OCI-LY7 (cell line): ENCODE measurements at regions not wholly inside any gene's neighbourhood (a gene's known extent, or its start where the extent isn't known, plus 50 kb on each side); places are given as distances from the start of the nearest gene placed in this dataset.

Experiments
- BruUV-seq: library from RNA; stranded (reverse); fragments of 400-500 nt; replicated peaks from 2 replicates; lab custom pipeline; 2021; lab: Mats Ljungman, UMichigan
- CTCF ChIA-PET: fragments of 300-600 bp; sonication (Branson Sonifier 250); formaldehyde crosslinking; loops from one replicate; lab custom pipeline; 2022; ENCODE audit warnings: antibody characterized with exemption; ENCODE audit not compliant: unreplicated experiment; lab: Charles Lee
- POLR2A ChIA-PET: fragments of 300-600 bp; sonication (Branson Sonifier 250); formaldehyde crosslinking; loops from one replicate; lab custom pipeline; 2022; ENCODE audit warnings: antibody characterized with exemption; lab: Charles Lee
- DNase-seq: peaks from one replicate; pipeline ENCODE4 v3.0.0-alpha.2; 2015; ENCODE audit warnings: low spot score
- H2AFZ ChIP-seq: fragments of 200-600 bp; sonication (generic), shearing (Covaris generic); 2 replicates; pipeline ENCODE4 v1.6.1; 2014; ENCODE audit warnings: mild to moderate bottlenecking, antibody characterized with exemption, low read length, moderate library complexity
- H3K27ac ChIP-seq: fragments of 200-600 bp; sonication (generic); 2 replicates; pipeline ENCODE4 v1.5.1; 2014; ENCODE audit warnings: mixed run types, low read depth, mild to moderate bottlenecking, moderate library complexity, low read length, inconsistent platforms; ENCODE audit not compliant: poor library complexity, severe bottlenecking
- H3K36me3 ChIP-seq: fragments of 200-600 bp; sonication (generic); 2 replicates; pipeline ENCODE4 v1.6.1; 2014; ENCODE audit warnings: mild to moderate bottlenecking, antibody characterized with exemption, low read length, moderate library complexity, mixed read lengths; ENCODE audit not compliant: insufficient read depth
- H3K4me1 ChIP-seq: fragments of 200-600 bp; sonication (generic); 2 replicates; pipeline ENCODE4 v1.5.1; 2014; ENCODE audit warnings: mild to moderate bottlenecking, low read length; ENCODE audit not compliant: insufficient read depth, poor library complexity, severe bottlenecking
- H3K4me2 ChIP-seq: fragments of 200-600 bp; sonication (generic); 2 replicates; pipeline ENCODE4 v1.6.1; 2014; ENCODE audit warnings: mild to moderate bottlenecking, low read length
- H3K4me3 ChIP-seq: fragments of 200-600 bp; sonication (generic); 2 replicates; pipeline ENCODE4 v1.5.1; 2014; ENCODE audit warnings: mild to moderate bottlenecking, low read depth, low read length; ENCODE audit not compliant: poor library complexity, severe bottlenecking
- H3K79me2 ChIP-seq: fragments of 200-600 bp; sonication (generic); 2 replicates; pipeline ENCODE4 v1.6.1; 2016; ENCODE audit warnings: low read depth, mild to moderate bottlenecking, low read length, moderate library complexity, mixed read lengths; ENCODE audit not compliant: insufficient read depth
- H3K9me2 ChIP-seq: fragments of 200-600 bp; sonication (generic); 2 replicates; pipeline ENCODE4 v1.6.1; 2016; ENCODE audit warnings: mild to moderate bottlenecking, low read length, mixed read lengths; ENCODE audit not compliant: insufficient read depth
- H3K9me3 ChIP-seq: fragments of 200-600 bp; sonication (generic); 2 replicates; pipeline ENCODE4 v1.6.1; 2014; ENCODE audit warnings: mild to moderate bottlenecking, mixed run types, low read length, mixed read lengths
- H4K20me1 ChIP-seq: fragments of 200-600 bp; sonication (generic); 2 replicates; pipeline ENCODE4 v1.6.1; 2014; ENCODE audit warnings: mild to moderate bottlenecking, antibody characterized with exemption, low read length, moderate library complexity, mixed read lengths; ENCODE audit not compliant: insufficient read depth
- CTCF ChIP-seq: fragments of 200-600 bp; sonication (generic); conservative IDR thresholded peaks from 2 replicates; pipeline ENCODE4 v1.5.1; 2014; ENCODE audit warnings: mild to moderate bottlenecking, antibody characterized with exemption, low read length, moderate library complexity, mixed read lengths
- EZH2phosphoT487 ChIP-seq: fragments of 200-600 bp; sonication (generic); IDR thresholded peaks from 2 replicates; pipeline ENCODE4 v1.6.1; 2018; ENCODE audit warnings: low read depth, borderline replicate concordance, mild to moderate bottlenecking, mixed run types, antibody characterized with exemption, low read length, moderate library complexity, mixed read lengths
- intact Hi-C: fragments of 100-400 bp; cut with micrococcal nuclease; formaldehyde crosslinking; loops from one replicate; pipeline ENCODE4 v1.10.0; 2022; ENCODE audit not compliant: unreplicated experiment

DNA sequence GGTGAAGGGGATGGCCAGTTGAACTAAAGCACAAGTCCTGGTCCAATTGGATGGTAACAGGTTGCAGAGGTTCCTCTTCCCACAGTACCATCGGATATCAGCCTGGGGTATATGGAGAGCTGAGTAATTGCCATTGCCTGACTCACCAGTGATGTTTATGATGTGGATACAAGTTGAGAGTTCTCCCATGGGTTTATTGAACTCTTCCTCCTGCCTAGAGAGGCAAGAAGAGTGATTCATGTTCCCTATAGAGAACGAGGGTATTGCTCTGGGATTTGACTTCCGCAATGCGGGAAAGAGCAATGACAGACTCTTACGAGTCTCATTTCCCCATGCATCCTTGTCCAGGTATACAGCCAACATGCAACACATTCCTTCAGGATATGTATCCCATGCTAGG is 111.3 kb upstream of the PCDH9 start:
- TF ChIP-seq EZH2phosphoT487 (no peak), CTCF (no peak)
- no TSS peak for BruUV-seq
- Histone ChIP-seq H2AFZ (no peak overlapping the region), H3K36me3 (no peaks in the 10 kb centered on the region), H3K4me2 (no peak overlapping the region), H3K79me2 (no peaks in the 10 kb centered on the region), H3K9me3 (no peaks in the 10 kb centered on the region), H3K4me1 (no peaks in the 10 kb centered on the region), H3K4me3 (no peak overlapping the region), H3K9me2 (no peaks in the 10 kb centered on the region), H3K27ac (no peak overlapping the region), H4K20me1 (no peaks in the 10 kb centered on the region)
- CTCF ChIA-PET = no interaction called here
- no peak for DNase-seq
- intact Hi-C loops = no loop called here
- POLR2A ChIA-PET = no interaction called here

DNA sequence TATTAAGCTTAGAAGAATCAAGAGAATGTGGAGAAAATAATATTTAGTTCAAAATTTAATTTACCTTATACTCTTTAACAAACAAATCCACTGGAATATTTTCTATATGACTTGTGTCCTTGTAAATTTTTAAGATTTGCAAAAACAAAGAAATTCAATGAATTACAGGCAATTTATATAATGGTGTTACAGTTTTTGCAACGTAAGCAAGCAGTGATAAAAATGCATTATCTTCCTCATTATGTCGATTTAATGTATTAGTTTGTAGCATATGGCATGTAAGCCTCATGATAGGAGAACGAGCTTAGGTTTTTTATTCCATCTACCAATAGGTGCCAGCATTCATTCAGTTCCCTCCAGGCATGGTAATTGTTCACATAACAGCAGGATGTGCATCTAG is 100.0 kb upstream of the PCDH9 start:
- Histone ChIP-seq H3K9me3 (no peaks in the 10 kb centered on the region), H3K4me3 (no peak overlapping the region), H3K9me2 (no peaks in the 10 kb centered on the region), H3K79me2 (no peaks in the 10 kb centered on the region), H3K4me1 (no peaks in the 10 kb centered on the region), H2AFZ (no peak overlapping the region), H3K36me3 (no peaks in the 10 kb centered on the region), H3K4me2 (no peak overlapping the region), H4K20me1 (no peaks in the 10 kb centered on the region), H3K27ac (no peak overlapping the region)
- POLR2A ChIA-PET = interaction anchor here (0.6 to 0.7 kb wide), 3 partner anchors 39 to 1859 kb away, joined by 3 to 5 read pairs (median 4); no protein-coding TSS in a partner anchor
- no peak for DNase-seq
- TF ChIP-seq EZH2phosphoT487 = no peak
- TF ChIP-seq CTCF = no peak
- CTCF ChIA-PET = no interaction called here
- BruUV-seq = no TSS peak
- intact Hi-C loops = no loop called here

DNA sequence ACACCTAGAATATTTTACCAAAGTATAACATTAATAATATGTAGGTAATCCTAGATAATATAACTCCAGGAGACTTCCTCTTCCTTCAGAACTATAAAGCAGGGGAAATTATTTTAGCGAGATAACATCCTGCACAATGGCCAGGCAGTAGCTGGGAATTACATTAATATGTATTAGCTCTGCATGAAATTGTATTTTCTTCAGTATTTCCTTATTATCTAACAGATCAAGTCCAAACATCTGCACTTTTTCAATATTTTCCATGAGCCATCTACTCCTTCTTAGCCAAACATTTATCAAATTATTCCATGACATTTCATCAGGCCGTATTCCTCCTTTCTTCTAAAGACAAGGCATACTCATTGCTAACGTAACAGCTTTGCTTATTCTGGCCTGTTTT is 98.8 kb upstream of the PCDH9 start:
- BruUV-seq = no TSS peak
- Histone ChIP-seq H4K20me1 (no peaks in the 10 kb centered on the region), H3K4me2 (no peak overlapping the region), H3K27ac (no peak overlapping the region), H3K4me3 (no peak overlapping the region), H3K4me1 (no peaks in the 10 kb centered on the region), H3K9me2 (no peaks in the 10 kb centered on the region), H2AFZ (no peak overlapping the region), H3K9me3 (no peaks in the 10 kb centered on the region), H3K36me3 (no peaks in the 10 kb centered on the region), H3K79me2 (no peaks in the 10 kb centered on the region)
- DNase-seq = no peak
- TF ChIP-seq CTCF (no peak), EZH2phosphoT487 (no peak)
- intact Hi-C loops = no loop called here
- POLR2A ChIA-PET = interaction anchor here (0.7 to 1.3 kb wide), 2 partner anchors 905 to 1487 kb away, joined by 3 read pairs; no protein-coding TSS in a partner anchor
- CTCF ChIA-PET = no interaction called here
